ENCODE measurements at regions not wholly inside any gene's neighbourhood (a gene's known extent, or its start where the extent isn't known, plus 50 kb on each side); places are given as distances from the start of the nearest gene placed in this dataset.

DNA sequence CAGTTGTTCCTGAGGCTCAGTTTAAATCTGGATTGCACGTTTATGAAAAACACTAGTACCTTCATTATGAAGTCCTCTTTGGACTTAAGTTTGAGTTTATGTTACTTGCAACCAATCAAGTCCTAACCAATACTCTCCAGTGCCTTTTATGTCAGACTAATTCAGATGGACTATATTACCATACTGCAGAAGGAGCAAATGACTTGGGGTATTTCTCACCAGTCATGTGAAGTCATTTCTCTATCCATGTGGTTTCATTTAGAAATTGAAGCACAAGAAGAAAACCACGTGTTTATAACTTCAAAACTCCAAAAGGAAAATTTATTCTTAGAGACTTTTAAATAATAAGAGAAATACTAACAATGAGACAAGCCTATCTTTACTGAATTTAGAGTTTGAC is 201.6 kb downstream of the MBL2 start:
- DNase-seq (no peak), ATAC-seq (ENCODE audit: insufficient read depth, low FRiP score) (no peak)
- Histone ChIP-seq H3K9ac (ENCODE audit: insufficient read depth in 1 of 2, low read length in 2 of 2) (no peak overlapping the region), H3K27ac (ENCODE audit: low read depth in 1 of 2, low read length in 1 of 2) (no peak overlapping the region), H3K27me3 (ENCODE audit: control insufficient read depth in 3 of 3, insufficient read depth in 3 of 3, low read length in 2 of 3) (no peaks in the 10 kb centered on the region), H3K4me3 (no peak overlapping the region), H3K4me1 (ENCODE audit: control insufficient read depth in 5 of 5, insufficient read depth in 5 of 5, low read length in 5 of 5) (peaks cover 0 to 21% (median 2%) of the 10 kb centered on the region in 5 donors), H3K9me3 (ENCODE audit: control insufficient read depth in 4 of 4, insufficient read depth in 3 of 4, low read length in 3 of 4) (no peaks in the 10 kb centered on the region), H3K36me3 (ENCODE audit: control insufficient read depth in 4 of 4, insufficient read depth in 4 of 4, low read length in 4 of 4) (no peaks in the 10 kb centered on the region)
- TF ChIP-seq, protein P1, sequence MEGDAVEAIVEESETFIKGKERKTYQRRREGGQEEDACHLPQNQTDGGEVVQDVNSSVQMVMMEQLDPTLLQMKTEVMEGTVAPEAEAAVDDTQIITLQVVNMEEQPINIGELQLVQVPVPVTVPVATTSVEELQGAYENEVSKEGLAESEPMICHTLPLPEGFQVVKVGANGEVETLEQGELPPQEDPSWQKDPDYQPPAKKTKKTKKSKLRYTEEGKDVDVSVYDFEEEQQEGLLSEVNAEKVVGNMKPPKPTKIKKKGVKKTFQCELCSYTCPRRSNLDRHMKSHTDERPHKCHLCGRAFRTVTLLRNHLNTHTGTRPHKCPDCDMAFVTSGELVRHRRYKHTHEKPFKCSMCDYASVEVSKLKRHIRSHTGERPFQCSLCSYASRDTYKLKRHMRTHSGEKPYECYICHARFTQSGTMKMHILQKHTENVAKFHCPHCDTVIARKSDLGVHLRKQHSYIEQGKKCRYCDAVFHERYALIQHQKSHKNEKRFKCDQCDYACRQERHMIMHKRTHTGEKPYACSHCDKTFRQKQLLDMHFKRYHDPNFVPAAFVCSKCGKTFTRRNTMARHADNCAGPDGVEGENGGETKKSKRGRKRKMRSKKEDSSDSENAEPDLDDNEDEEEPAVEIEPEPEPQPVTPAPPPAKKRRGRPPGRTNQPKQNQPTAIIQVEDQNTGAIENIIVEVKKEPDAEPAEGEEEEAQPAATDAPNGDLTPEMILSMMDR (IDR thresholded peaks at IDR 0.05; ENCODE audit: control extremely low read depth, extremely low read depth) = no peak
- 73 to 85% methylated on average over 2 of the region's 2 CpGs for WGBS, 2 donors

GRCh38 chr10:52571516-52572182 is 200.9 kb downstream of the MBL2 start:
- Histone ChIP-seq H3K4me3 (no peak overlapping the region), H3K27me3 (ENCODE audit: control insufficient read depth in 3 of 3, insufficient read depth in 3 of 3, low read length in 2 of 3) (no peaks in the 10 kb centered on the region), H3K9me3 (ENCODE audit: control insufficient read depth in 4 of 4, insufficient read depth in 3 of 4, low read length in 3 of 4) (no peaks in the 10 kb centered on the region), H3K9ac (ENCODE audit: insufficient read depth in 1 of 2, low read length in 2 of 2) (no peak overlapping the region), H3K27ac (ENCODE audit: low read depth in 1 of 2, low read length in 1 of 2) (no peak overlapping the region), H3K36me3 (ENCODE audit: control insufficient read depth in 4 of 4, insufficient read depth in 4 of 4, low read length in 4 of 4) (no peaks in the 10 kb centered on the region), H3K4me1 (ENCODE audit: control insufficient read depth in 5 of 5, insufficient read depth in 5 of 5, low read length in 5 of 5) (peaks cover 0 to 15% (median 2%) of the 10 kb centered on the region in 5 donors)
- DNase-seq (no peak), ATAC-seq (ENCODE audit: insufficient read depth, low FRiP score) (no peak)
- TF ChIP-seq, protein P1 (IDR thresholded peaks at IDR 0.05; ENCODE audit: control extremely low read depth, extremely low read depth) = no peak
- WGBS, 2 donors = 91 to 93% methylated on average over 3 of the region's 3 CpGs

DNA sequence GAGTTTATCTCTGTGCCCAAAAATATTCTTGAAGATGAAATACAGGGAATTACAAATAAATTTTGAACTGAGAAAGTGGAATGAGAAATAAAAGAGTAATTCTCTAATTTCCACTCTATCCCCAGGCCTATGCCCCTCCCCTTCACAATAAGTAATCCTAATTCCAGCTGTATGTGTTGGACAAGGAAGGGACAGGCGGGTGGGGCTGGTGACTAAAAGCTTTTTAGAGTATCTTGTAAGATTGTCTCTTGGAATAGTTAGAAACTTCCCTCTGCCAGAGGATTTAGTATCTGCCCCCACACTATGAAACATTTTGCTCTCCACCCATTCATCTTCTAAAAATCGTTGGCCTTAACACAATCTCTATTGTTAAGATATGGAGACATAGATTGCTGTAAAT is 199.2 kb downstream of the MBL2 start:
- Histone ChIP-seq H3K27ac (ENCODE audit: low read depth in 1 of 2, low read length in 1 of 2) (no peak overlapping the region), H3K36me3 (ENCODE audit: control insufficient read depth in 4 of 4, insufficient read depth in 4 of 4, low read length in 4 of 4) (no peaks in the 10 kb centered on the region), H3K9me3 (ENCODE audit: control insufficient read depth in 4 of 4, insufficient read depth in 3 of 4, low read length in 3 of 4) (no peaks in the 10 kb centered on the region), H3K9ac (ENCODE audit: insufficient read depth in 1 of 2, low read length in 2 of 2) (no peak overlapping the region), H3K27me3 (ENCODE audit: control insufficient read depth in 3 of 3, insufficient read depth in 3 of 3, low read length in 2 of 3) (no peaks in the 10 kb centered on the region), H3K4me1 (ENCODE audit: control insufficient read depth in 5 of 5, insufficient read depth in 5 of 5, low read length in 5 of 5) (peaks cover 0 to 8% (median 2%) of the 10 kb centered on the region in 5 donors), H3K4me3 (no peak overlapping the region)
- WGBS, 2 donors = 57 to 74% methylated on average over 2 of the region's 2 CpGs
- ATAC-seq (ENCODE audit: insufficient read depth, low FRiP score) (no peak), DNase-seq (no peak)
- TF ChIP-seq, protein P1 (IDR thresholded peaks at IDR 0.05; ENCODE audit: control extremely low read depth, extremely low read depth) = no peak

DNA sequence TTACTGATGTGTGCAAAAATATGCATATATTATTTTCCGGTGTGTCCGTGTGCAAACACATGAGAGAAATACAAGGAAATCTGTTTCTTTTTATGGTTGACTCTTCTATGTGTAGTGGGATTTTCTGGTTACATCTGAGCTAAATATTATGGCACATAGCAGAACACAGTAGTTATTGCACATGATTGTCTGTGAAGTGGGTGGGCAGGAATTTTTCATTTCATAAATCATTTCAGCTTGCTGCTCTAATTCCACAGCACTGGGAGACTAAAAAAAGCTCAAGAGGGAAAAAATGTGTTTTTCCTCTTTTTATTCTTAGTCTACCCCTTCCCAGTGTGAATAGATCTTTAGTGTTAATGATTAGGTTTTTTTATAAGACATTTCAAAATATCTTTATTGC is 197.9 kb downstream of the MBL2 start:
- ATAC-seq (ENCODE audit: insufficient read depth, low FRiP score) (no peak), DNase-seq (peak in 2 of 3 donors; percentile 58 to 69)
- no peak overlapping the region for H3K9ac ChIP-seq (ENCODE audit: insufficient read depth in 1 of 2, low read length in 2 of 2)
- H3K36me3 ChIP-seq (ENCODE audit: control insufficient read depth in 4 of 4, insufficient read depth in 4 of 4, low read length in 4 of 4) = no peaks in the 10 kb centered on the region
- no peak overlapping the region for H3K27ac ChIP-seq (ENCODE audit: low read depth in 1 of 2, low read length in 1 of 2)
- no peaks in the 10 kb centered on the region for H3K27me3 ChIP-seq (ENCODE audit: control insufficient read depth in 3 of 3, insufficient read depth in 3 of 3, low read length in 2 of 3)
- 72 to 91% methylated on average over 2 of the region's 2 CpGs for WGBS, 2 donors
- no peaks in the 10 kb centered on the region for H3K9me3 ChIP-seq (ENCODE audit: control insufficient read depth in 4 of 4, insufficient read depth in 3 of 4, low read length in 3 of 4)
- H3K4me3 ChIP-seq = no peak overlapping the region
- peaks cover 0 to 12% (median 2%) of the 10 kb centered on the region in 5 donors for H3K4me1 ChIP-seq (ENCODE audit: control insufficient read depth in 5 of 5, insufficient read depth in 5 of 5, low read length in 5 of 5)
- TF ChIP-seq, protein P1 (IDR thresholded peaks at IDR 0.05; ENCODE audit: control extremely low read depth, extremely low read depth) = no peak

All from lung (tissue), 11 donors.